DND-41 (cell line): ENCODE measurements at regions not wholly inside any gene's neighbourhood (a gene's known extent, or its start where the extent isn't known, plus 50 kb on each side); places are given as distances from the start of the nearest gene placed in this dataset.

Source experiments
- CTCF ChIP-seq: IDR thresholded peaks from 2 replicates; pipeline ENCODE4 v1.5.1; 2012; ENCODE audit warnings: borderline replicate concordance, low read length, moderate library complexity, mild to moderate bottlenecking; ENCODE audit not compliant: poor library complexity, severe bottlenecking; ENCODE audit errors: extremely low read depth
- EZH2 ChIP-seq: IDR thresholded peaks from 3 replicates; pipeline ENCODE4 v1.6.1; 2012; ENCODE audit warnings: borderline replicate concordance, low read depth, mild to moderate bottlenecking, moderate library complexity, low read length, inconsistent platforms; ENCODE audit not compliant: severe bottlenecking

- TF ChIP-seq CTCF (no peak), EZH2 (no peak)
Measured at GRCh38 chr14:25349269-25349668, 299.3 kb upstream of the STXBP6 start.
